ENCODE measurements at regions not wholly inside any gene's neighbourhood (a gene's known extent, or its start where the extent isn't known, plus 50 kb on each side); places are given as distances from the start of the nearest gene placed in this dataset.

- H3K4me3 ChIP-seq (ENCODE audit: low read depth, low read length), result no peak overlapping the region
- TF ChIP-seq CTCF (IDR thresholded peaks at IDR 0.05; ENCODE audit: insufficient read depth, low read length, poor library complexity, severe bottlenecking), result no peak
- H3K27me3 ChIP-seq (ENCODE audit: control insufficient read depth, insufficient read depth, low read length), result no peaks in the 10 kb centered on the region
- no peak for DNase-seq (ENCODE audit: low read depth)
- H3K36me3 ChIP-seq (ENCODE audit: control insufficient read depth, insufficient read depth, low read length), result no peaks in the 10 kb centered on the region
Measured at GRCh38 chr6:50984135-50984534, 165.5 kb downstream of the TFAP2B start.

DNA sequence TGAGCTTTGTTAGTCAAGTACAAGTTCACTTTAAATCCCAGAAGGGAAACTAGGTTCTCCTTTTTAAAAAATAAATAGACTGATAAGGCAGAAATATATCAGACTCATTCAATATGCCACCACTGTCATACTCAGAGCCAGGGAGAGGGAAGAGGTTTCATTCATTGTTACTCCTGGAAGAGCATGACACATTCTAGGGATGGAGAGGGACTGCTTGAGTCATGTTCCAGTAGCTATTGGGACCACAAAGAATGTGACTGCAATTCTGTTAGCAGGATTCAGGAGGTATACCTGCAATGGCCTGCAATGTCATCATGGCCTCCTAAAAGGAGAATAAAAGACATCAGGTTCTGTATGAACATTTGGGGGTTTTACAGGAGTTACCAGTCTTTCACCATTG, 167.6 kb downstream of the TFAP2B start:
- H3K4me3 ChIP-seq (ENCODE audit: low read depth, low read length), result no peak overlapping the region
- DNase-seq (ENCODE audit: low read depth), result no peak
- TF ChIP-seq CTCF (IDR thresholded peaks at IDR 0.05; ENCODE audit: insufficient read depth, low read length, poor library complexity, severe bottlenecking), result no peak
- H3K36me3 ChIP-seq (ENCODE audit: control insufficient read depth, insufficient read depth, low read length), result no peaks in the 10 kb centered on the region
- no peaks in the 10 kb centered on the region for H3K27me3 ChIP-seq (ENCODE audit: control insufficient read depth, insufficient read depth, low read length)

DNA sequence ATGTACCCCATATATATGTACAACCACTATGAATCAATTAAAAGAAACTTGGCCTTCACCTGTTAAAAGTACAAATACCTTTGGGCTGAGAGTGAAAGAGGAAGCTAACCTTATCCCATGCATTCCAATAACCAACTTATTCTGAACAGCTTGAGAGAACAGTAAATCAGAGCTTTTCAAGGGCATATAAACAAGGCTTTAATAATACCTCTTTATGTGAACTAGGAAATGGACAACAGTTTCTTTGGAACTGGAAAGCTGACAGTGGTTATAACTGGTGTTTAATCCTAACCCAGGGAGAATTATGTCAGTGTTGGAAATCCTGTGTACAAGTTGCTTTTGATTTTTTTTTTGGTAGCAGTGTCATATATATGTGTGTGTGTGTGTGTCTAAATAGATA, 170.5 kb downstream of the TFAP2B start:
- Histone ChIP-seq H3K27me3 (ENCODE audit: control insufficient read depth, insufficient read depth, low read length) (no peaks in the 10 kb centered on the region), H3K4me3 (ENCODE audit: low read depth, low read length) (no peak overlapping the region), H3K36me3 (ENCODE audit: control insufficient read depth, insufficient read depth, low read length) (no peaks in the 10 kb centered on the region)
- DNase-seq (ENCODE audit: low read depth), result no peak
- TF ChIP-seq CTCF (IDR thresholded peaks at IDR 0.05; ENCODE audit: insufficient read depth, low read length, poor library complexity, severe bottlenecking), result no peak

DNA sequence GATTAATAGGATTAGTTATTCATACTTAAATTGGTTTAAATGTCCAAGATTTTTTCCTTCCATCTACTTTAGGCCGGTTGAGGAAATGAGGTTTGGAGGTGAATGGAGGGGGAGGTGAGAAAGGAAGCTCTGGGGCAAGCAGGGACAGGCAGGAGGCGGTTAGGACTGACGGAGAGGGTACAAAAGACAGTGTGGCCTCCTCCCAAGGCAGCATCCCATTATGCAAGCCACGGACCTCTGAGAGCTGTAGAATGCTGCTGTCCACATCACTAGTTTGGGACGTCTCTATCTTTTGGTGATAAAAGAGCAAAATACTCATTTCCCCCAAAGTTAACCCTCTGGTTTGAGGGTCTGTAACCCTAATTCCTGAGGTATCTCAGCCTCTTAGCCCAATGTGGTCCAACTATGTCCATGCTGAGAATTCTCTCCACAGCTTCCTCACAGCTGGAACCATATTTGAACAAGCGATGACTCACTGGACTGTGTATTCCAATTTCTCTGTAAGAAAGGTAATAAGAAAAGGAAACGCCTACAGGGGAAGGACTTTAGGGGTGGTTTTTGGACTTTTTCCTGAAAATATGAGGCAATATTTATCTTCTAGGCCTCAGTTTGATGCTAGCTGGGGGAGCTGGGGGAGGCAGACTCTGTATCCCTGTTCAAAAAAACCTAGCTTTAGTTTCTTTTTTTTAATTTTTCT, 172.2 kb downstream of the TFAP2B start:
- no peak for DNase-seq (ENCODE audit: low read depth)
- no peak for TF ChIP-seq CTCF (IDR thresholded peaks at IDR 0.05; ENCODE audit: insufficient read depth, low read length, poor library complexity, severe bottlenecking)
- no peak overlapping the region for H3K4me3 ChIP-seq (ENCODE audit: low read depth, low read length)
- no peaks in the 10 kb centered on the region for H3K36me3 ChIP-seq (ENCODE audit: control insufficient read depth, insufficient read depth, low read length)
- no peaks in the 10 kb centered on the region for H3K27me3 ChIP-seq (ENCODE audit: control insufficient read depth, insufficient read depth, low read length)

- Histone ChIP-seq H3K36me3 (ENCODE audit: control insufficient read depth, insufficient read depth, low read length) (no peaks in the 10 kb centered on the region), H3K27me3 (ENCODE audit: control insufficient read depth, insufficient read depth, low read length) (no peaks in the 10 kb centered on the region), H3K4me3 (ENCODE audit: low read depth, low read length) (no peak overlapping the region)
- DNase-seq (ENCODE audit: low read depth), result no peak
- TF ChIP-seq CTCF (IDR thresholded peaks at IDR 0.05; ENCODE audit: insufficient read depth, low read length, poor library complexity, severe bottlenecking), result no peak
Measured at GRCh38 chr6:50992232-50992631, 173.6 kb downstream of the TFAP2B start.
